ENCODE measurements at regions not wholly inside any gene's neighbourhood (a gene's known extent, or its start where the extent isn't known, plus 50 kb on each side); places are given as distances from the start of the nearest gene placed in this dataset.

- no peak for TF ChIP-seq POLR2A (IDR thresholded peaks at IDR 0.05)
- TF ChIP-seq POLR2AphosphoS5 (IDR thresholded peaks at IDR 0.05) = no peak
- TF ChIP-seq, protein P1, sequence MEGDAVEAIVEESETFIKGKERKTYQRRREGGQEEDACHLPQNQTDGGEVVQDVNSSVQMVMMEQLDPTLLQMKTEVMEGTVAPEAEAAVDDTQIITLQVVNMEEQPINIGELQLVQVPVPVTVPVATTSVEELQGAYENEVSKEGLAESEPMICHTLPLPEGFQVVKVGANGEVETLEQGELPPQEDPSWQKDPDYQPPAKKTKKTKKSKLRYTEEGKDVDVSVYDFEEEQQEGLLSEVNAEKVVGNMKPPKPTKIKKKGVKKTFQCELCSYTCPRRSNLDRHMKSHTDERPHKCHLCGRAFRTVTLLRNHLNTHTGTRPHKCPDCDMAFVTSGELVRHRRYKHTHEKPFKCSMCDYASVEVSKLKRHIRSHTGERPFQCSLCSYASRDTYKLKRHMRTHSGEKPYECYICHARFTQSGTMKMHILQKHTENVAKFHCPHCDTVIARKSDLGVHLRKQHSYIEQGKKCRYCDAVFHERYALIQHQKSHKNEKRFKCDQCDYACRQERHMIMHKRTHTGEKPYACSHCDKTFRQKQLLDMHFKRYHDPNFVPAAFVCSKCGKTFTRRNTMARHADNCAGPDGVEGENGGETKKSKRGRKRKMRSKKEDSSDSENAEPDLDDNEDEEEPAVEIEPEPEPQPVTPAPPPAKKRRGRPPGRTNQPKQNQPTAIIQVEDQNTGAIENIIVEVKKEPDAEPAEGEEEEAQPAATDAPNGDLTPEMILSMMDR (IDR thresholded peaks at IDR 0.05 in 8 of 11, conservative IDR thresholded peaks at IDR 0.05 in 3 of 11) = no peak
These were observed 306.7 kb upstream of the SALL3 start for GRCh38 chr18:78672862-78673446.

Data from spleen (tissue), 7 donors.